SK-N-SH (cell line): ENCODE measurements at regions not wholly inside any gene's neighbourhood (a gene's known extent, or its start where the extent isn't known, plus 50 kb on each side); places are given as distances from the start of the nearest gene placed in this dataset.

ENCODE experiments used
- CTCF ChIP-seq: fragments of 200-600 bp; sonication (generic); IDR thresholded peaks from 2 replicates; pipeline ENCODE4 v1.6.1; 2017; ENCODE audit warnings: antibody characterized with exemption, mild to moderate bottlenecking, moderate library complexity
- EP300 ChIP-seq, 2 experiments: IDR thresholded peaks; 2 replicates each; pipeline versions ENCODE4 v1.4.0 to v1.6.1; 2012; ENCODE audit warnings: borderline replicate concordance in 1 of 2, low read depth in 1 of 2, low read length in 1 of 2
- EZH2phosphoT487 ChIP-seq: fragments of 200-600 bp; sonication (generic); IDR thresholded peaks from 2 replicates; pipeline ENCODE4 v1.6.1; 2017; ENCODE audit warnings: low read depth, mixed run types, mild to moderate bottlenecking, antibody characterized with exemption, moderate library complexity, borderline replicate concordance
- FOXM1 ChIP-seq: IDR thresholded peaks from 2 replicates; pipeline ENCODE4 v1.4.0; 2012; ENCODE audit warnings: low read depth, mild to moderate bottlenecking
- GATA2 ChIP-seq: sonication (generic); formaldehyde crosslinking; IDR thresholded peaks from 2 replicates; pipeline ENCODE4 v1.5.0; 2020; ENCODE audit warnings: mild to moderate bottlenecking, missing genetic modification reagents
- NRF1 ChIP-seq: IDR thresholded peaks from 2 replicates; pipeline ENCODE4 v1.6.1; 2012; ENCODE audit warnings: low read depth, mild to moderate bottlenecking, low read length
- POLR2AphosphoS5 ChIP-seq: IDR thresholded peaks from 2 replicates; pipeline ENCODE4 v1.6.1; 2012; ENCODE audit warnings: low read depth, low read length
- RCOR1 ChIP-seq: fragments of 150-350 bp; IDR thresholded peaks from 2 replicates; pipeline ENCODE4 v1.6.1; 2017; ENCODE audit warnings: antibody characterized with exemption, low read length
- REST ChIP-seq: IDR thresholded peaks from 2 replicates; pipeline ENCODE4 v1.6.1; 2012; ENCODE audit warnings: mild to moderate bottlenecking, low read depth, low read length, moderate library complexity
- SIN3A ChIP-seq: IDR thresholded peaks from 2 replicates; pipeline ENCODE4 v1.6.1; 2012; ENCODE audit warnings: low read depth, mild to moderate bottlenecking, low read length, moderate library complexity, borderline replicate concordance
- TAF1 ChIP-seq: IDR thresholded peaks from 2 replicates; pipeline ENCODE4 v1.6.1; 2012; ENCODE audit warnings: low read depth, mild to moderate bottlenecking, low read length, moderate library complexity, borderline replicate concordance
- TCF12 ChIP-seq: IDR thresholded peaks from 2 replicates; pipeline ENCODE4 v1.4.0; 2012
- TF ChIP-seq, protein P1 (sequence below): IDR thresholded peaks from 2 replicates; pipeline ENCODE4; 2012
- TF ChIP-seq, protein P2 (sequence below): fragments of 150-350 bp; IDR thresholded peaks from 2 replicates; pipeline ENCODE4 v1.6.1; 2017; ENCODE audit warnings: antibody characterized with exemption, low read length, low read depth, borderline replicate concordance

GRCh38 chr1:4048921-4049320 is 148.8 kb upstream of the C1orf174 start:
- TF ChIP-seq, protein P1, sequence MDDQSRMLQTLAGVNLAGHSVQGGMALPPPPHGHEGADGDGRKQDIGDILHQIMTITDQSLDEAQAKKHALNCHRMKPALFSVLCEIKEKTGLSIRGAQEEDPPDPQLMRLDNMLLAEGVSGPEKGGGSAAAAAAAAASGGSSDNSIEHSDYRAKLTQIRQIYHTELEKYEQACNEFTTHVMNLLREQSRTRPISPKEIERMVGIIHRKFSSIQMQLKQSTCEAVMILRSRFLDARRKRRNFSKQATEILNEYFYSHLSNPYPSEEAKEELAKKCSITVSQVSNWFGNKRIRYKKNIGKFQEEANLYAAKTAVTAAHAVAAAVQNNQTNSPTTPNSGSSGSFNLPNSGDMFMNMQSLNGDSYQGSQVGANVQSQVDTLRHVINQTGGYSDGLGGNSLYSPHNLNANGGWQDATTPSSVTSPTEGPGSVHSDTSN = no peak
- TF ChIP-seq SIN3A (no peak), CTCF (no peak), TAF1 (no peak), GATA2 (CRISPR knock-in tag) (no peak), NRF1 (no peak), TCF12 (no peak), POLR2AphosphoS5 (no peak), EZH2phosphoT487 (no peak), FOXM1 (no peak), EP300 (IDR thresholded peaks at IDR 0.05; ENCODE audit: borderline replicate concordance in 1 of 2, low read depth in 1 of 2, low read length in 1 of 2) (no peak), REST (no peak), RCOR1 (no peak)
- TF ChIP-seq, protein P2, sequence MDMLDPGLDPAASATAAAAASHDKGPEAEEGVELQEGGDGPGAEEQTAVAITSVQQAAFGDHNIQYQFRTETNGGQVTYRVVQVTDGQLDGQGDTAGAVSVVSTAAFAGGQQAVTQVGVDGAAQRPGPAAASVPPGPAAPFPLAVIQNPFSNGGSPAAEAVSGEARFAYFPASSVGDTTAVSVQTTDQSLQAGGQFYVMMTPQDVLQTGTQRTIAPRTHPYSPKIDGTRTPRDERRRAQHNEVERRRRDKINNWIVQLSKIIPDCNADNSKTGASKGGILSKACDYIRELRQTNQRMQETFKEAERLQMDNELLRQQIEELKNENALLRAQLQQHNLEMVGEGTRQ = no peak
